ENCODE measurements at regions not wholly inside any gene's neighbourhood (a gene's known extent, or its start where the extent isn't known, plus 50 kb on each side); places are given as distances from the start of the nearest gene placed in this dataset.
"Not testable (repeated sequence)": the region's sequence is repeated elsewhere in the genome, so short reads cannot be mapped to it uniquely, and the experiment has no call there.

GRCh38 chr2:131753640-131754561 lies 226.2 kb downstream of the CCDC74A start:
- H3K4me3 Mint-ChIP-seq: no peak overlapping the region
- Histone ChIP-seq H3K9me3 (ENCODE audit: control insufficient read depth in 1 of 2, insufficient read depth in 1 of 2, low read length in 2 of 2) (peaks cover 0 to 35% of the 10 kb centered on the region in 2 experiments), H3K4me3 (ENCODE audit: low read length) (no peak overlapping the region), H3K27ac (ENCODE audit: low read depth in 1 of 2, low read length in 2 of 2) (no peak overlapping the region), H3K36me3 (ENCODE audit: insufficient read depth, low read length) (no peaks in the 10 kb centered on the region), H3K4me1 (ENCODE audit: insufficient read depth, low read length) (no peaks in the 10 kb centered on the region), H3K27me3 (ENCODE audit: control insufficient read depth in 1 of 2, insufficient read depth in 2 of 2, low read length in 2 of 2) (no peaks in the 10 kb centered on the region)
- no peak for TF ChIP-seq CTCF (IDR thresholded peaks at IDR 0.05)
- ChIA-PET POLR2A (no interaction called here), CTCF (no interaction called here)
- H3K27me3 Mint-ChIP-seq: no peaks in the 10 kb centered on the region
- no peak overlapping the region for H3K27ac Mint-ChIP-seq
- no peak for ATAC-seq (ENCODE audit: poor library complexity)
- H3K9me3 Mint-ChIP-seq: no peaks in the 10 kb centered on the region
- no peaks in the 10 kb centered on the region for H3K36me3 Mint-ChIP-seq (ENCODE audit: low read depth)
- DNase-seq: peak in 1 of 14 experiments; percentile 2
- intact Hi-C loops (cut with DNase I, micrococcal nuclease): no loop called here
- no peaks in the 10 kb centered on the region for H3K4me1 Mint-ChIP-seq (ENCODE audit: low read depth)

GRCh38 chr2:131754929-131755720 lies 227.4 kb downstream of the CCDC74A start:
- Mint-ChIP-seq H3K4me1 (ENCODE audit: low read depth) (no peaks in the 10 kb centered on the region), H3K27ac (no peak overlapping the region), H3K9me3 (no peaks in the 10 kb centered on the region), H3K4me3 (no peak overlapping the region), H3K27me3 (no peaks in the 10 kb centered on the region), H3K36me3 (ENCODE audit: low read depth) (no peaks in the 10 kb centered on the region)
- peak in 1 of 14 experiments; percentile 4 for DNase-seq
- H3K4me3 ChIP-seq (ENCODE audit: low read length): no peak overlapping the region
- no peak for TF ChIP-seq CTCF (IDR thresholded peaks at IDR 0.05)
- no peak for ATAC-seq (ENCODE audit: poor library complexity)
- POLR2A ChIA-PET: no interaction called here
- no peaks in the 10 kb centered on the region for H3K27me3 ChIP-seq (ENCODE audit: control insufficient read depth in 1 of 2, insufficient read depth in 2 of 2, low read length in 2 of 2)
- peaks cover 0 to 35% of the 10 kb centered on the region in 2 experiments for H3K9me3 ChIP-seq (ENCODE audit: control insufficient read depth in 1 of 2, insufficient read depth in 1 of 2, low read length in 2 of 2)
- H3K36me3 ChIP-seq (ENCODE audit: insufficient read depth, low read length): no peaks in the 10 kb centered on the region
- H3K4me1 ChIP-seq (ENCODE audit: insufficient read depth, low read length): no peaks in the 10 kb centered on the region
- intact Hi-C loops (cut with DNase I, micrococcal nuclease): no loop called here
- no peak overlapping the region for H3K27ac ChIP-seq (ENCODE audit: low read depth in 1 of 2, low read length in 2 of 2)
- CTCF ChIA-PET: interaction anchor here (0.7 kb wide), 1 partner anchor 342 kb away, joined by 3 read pairs; no protein-coding TSS in a partner anchor

- no peaks in the 10 kb centered on the region for H3K27me3 Mint-ChIP-seq
Measured at GRCh38 chr2:131756141-131756907, 228.6 kb downstream of the CCDC74A start.

GRCh38 chr2:131758941-131759340 lies 231.3 kb downstream of the CCDC74A start:
- H3K27ac Mint-ChIP-seq; H3K36me3 ChIP-seq (ENCODE audit: insufficient read depth, low read length); H3K36me3 Mint-ChIP-seq (ENCODE audit: low read depth); ATAC-seq (ENCODE audit: poor library complexity); H3K4me3 ChIP-seq (ENCODE audit: low read length); H3K27me3 Mint-ChIP-seq; H3K27ac ChIP-seq (ENCODE audit: low read depth in 1 of 2, low read length in 2 of 2); H3K4me1 ChIP-seq (ENCODE audit: insufficient read depth, low read length); H3K4me1 Mint-ChIP-seq (ENCODE audit: low read depth); H3K27me3 ChIP-seq (ENCODE audit: control insufficient read depth in 1 of 2, insufficient read depth in 2 of 2, low read length in 2 of 2); H3K4me3 Mint-ChIP-seq; CTCF ChIA-PET; H3K9me3 Mint-ChIP-seq; POLR2A ChIA-PET; DNase-seq; intact Hi-C loops (cut with DNase I, micrococcal nuclease): not testable (repeated sequence)
- peaks cover 0 to 29% of the 10 kb centered on the region in 2 experiments for H3K9me3 ChIP-seq (ENCODE audit: control insufficient read depth in 1 of 2, insufficient read depth in 1 of 2, low read length in 2 of 2)

More at GRCh38 chr2:131756141-131756907, 228.6 kb downstream of the CCDC74A start:
- no peaks in the 10 kb centered on the region for H3K36me3 Mint-ChIP-seq (ENCODE audit: low read depth)
- H3K4me1 ChIP-seq (ENCODE audit: insufficient read depth, low read length): no peaks in the 10 kb centered on the region
- no peak for TF ChIP-seq CTCF (IDR thresholded peaks at IDR 0.05)
- no peak overlapping the region for H3K27ac Mint-ChIP-seq
- no peaks in the 10 kb centered on the region for H3K9me3 Mint-ChIP-seq
- H3K27ac ChIP-seq (ENCODE audit: low read depth in 1 of 2, low read length in 2 of 2): no peak overlapping the region
- no peaks in the 10 kb centered on the region for H3K27me3 ChIP-seq (ENCODE audit: control insufficient read depth in 1 of 2, insufficient read depth in 2 of 2, low read length in 2 of 2)
- no peak overlapping the region for H3K4me3 Mint-ChIP-seq
- no peaks in the 10 kb centered on the region for H3K4me1 Mint-ChIP-seq (ENCODE audit: low read depth)
- peak in 1 of 14 experiments; percentile 11 for DNase-seq
- intact Hi-C loops (cut with DNase I, micrococcal nuclease): no loop called here
- H3K4me3 ChIP-seq (ENCODE audit: low read length): no peak overlapping the region
- ChIA-PET CTCF (interaction anchor here (0.7 kb wide), 1 partner anchor 343 kb away, joined by 3 read pairs; no protein-coding TSS in a partner anchor), POLR2A (no interaction called here)
- peaks cover 0 to 35% of the 10 kb centered on the region in 2 experiments for H3K9me3 ChIP-seq (ENCODE audit: control insufficient read depth in 1 of 2, insufficient read depth in 1 of 2, low read length in 2 of 2)
- no peak for ATAC-seq (ENCODE audit: poor library complexity)
- no peaks in the 10 kb centered on the region for H3K36me3 ChIP-seq (ENCODE audit: insufficient read depth, low read length)

Data from CD4-positive, alpha-beta T cell (primary cell).